C4-2B (cell line): ENCODE measurements at regions not wholly inside any gene's neighbourhood (a gene's known extent, or its start where the extent isn't known, plus 50 kb on each side); places are given as distances from the start of the nearest gene placed in this dataset.

Source experiments
- CTCF ChIP-seq: fragments of 450-650 bp; conservative IDR thresholded peaks from 2 replicates; pipeline ENCODE4 v1.5.1; 2017; ENCODE audit warnings: mild to moderate bottlenecking
- ZFX ChIP-seq: fragments of 450-650 bp; IDR thresholded peaks from 2 replicates; pipeline ENCODE4 v1.6.1; 2017

DNA sequence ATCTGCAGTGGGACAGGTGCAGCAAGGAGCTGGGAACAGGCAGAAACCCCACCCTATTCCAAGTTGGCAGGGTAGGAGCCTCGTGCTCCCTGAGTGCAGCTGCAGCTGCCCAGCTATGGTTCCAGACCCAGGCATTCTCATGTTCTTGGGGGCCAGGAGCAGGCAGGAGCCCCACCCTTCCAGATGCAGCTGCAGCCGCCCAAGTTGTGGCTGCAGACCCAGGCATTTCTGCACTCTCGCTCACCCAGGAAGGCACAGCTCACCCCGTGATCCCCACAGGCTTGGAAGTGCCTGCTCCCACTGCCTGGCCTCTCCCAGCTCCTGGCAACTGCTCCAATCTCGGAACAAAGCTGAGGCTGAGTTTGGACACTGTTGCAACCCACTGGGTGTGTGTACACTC is 275.8 kb upstream of the ADRA1B start:
- TF ChIP-seq CTCF, result no peak
- TF ChIP-seq ZFX, result no peak
